Upper lobe of left lung (tissue), 4 donors: ENCODE measurements at regions not wholly inside any gene's neighbourhood (a gene's known extent, or its start where the extent isn't known, plus 50 kb on each side); places are given as distances from the start of the nearest gene placed in this dataset.

Experiments
- CTCF ChIP-seq, 6 experiments: fragments of 450-650 bp in 4 of 6; fragments of 200-600 bp in 2 of 6; sonication (generic) in 2 of 6; IDR thresholded peaks; one replicate each; pipeline ENCODE4 v1.5.1; 2016 to 2019; ENCODE audit warnings: antibody characterized with exemption in 6 of 6
- POLR2AphosphoS5 ChIP-seq, 2 donors: sonication (generic); formaldehyde crosslinking; IDR thresholded peaks; one replicate each; pipeline ENCODE4 v1.5.1; 2017; ENCODE audit warnings: antibody characterized with exemption in 2 of 2

GRCh38 chr22:22044153-22044552, 61.6 kb upstream of the TOP3B start:
- TF ChIP-seq POLR2AphosphoS5 (IDR thresholded peaks at IDR 0.05) = no peak
- no peak for TF ChIP-seq CTCF (IDR thresholded peaks at IDR 0.05)
